T follicular helper cell (primary cell): ENCODE measurements at regions not wholly inside any gene's neighbourhood (a gene's known extent, or its start where the extent isn't known, plus 50 kb on each side); places are given as distances from the start of the nearest gene placed in this dataset.

ENCODE experiments used
- DNase-seq: peaks from one replicate; pipeline ENCODE4 v3.0.0-alpha.2; 2020; ENCODE audit warnings: low read depth

DNA sequence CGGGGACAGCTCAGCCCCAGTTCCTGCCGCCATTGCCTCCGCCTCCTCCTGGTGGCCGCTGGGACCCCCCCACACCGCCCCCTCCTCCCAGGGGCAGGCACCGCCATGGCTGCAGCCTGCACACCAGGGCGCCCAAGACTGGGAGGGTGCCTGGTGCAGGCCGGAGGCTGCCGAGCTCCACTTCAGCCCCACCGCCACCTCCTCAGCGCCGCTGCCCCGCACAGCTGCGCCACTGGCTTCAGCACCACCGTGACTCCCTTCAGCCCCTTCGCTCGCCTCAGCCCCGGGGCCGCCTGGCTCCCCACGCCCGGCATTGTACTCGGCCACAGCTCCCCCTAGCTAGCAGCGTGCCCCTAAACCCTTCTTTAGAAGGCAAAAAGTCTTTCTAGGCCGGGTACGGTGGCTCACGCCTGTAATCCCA is 131.1 kb downstream of the CRYBB2 start:
- DNase-seq = no peak

GRCh38 chr22:25351631-25352293 is 132.3 kb downstream of the CRYBB2 start:
- DNase-seq = no peak

DNA sequence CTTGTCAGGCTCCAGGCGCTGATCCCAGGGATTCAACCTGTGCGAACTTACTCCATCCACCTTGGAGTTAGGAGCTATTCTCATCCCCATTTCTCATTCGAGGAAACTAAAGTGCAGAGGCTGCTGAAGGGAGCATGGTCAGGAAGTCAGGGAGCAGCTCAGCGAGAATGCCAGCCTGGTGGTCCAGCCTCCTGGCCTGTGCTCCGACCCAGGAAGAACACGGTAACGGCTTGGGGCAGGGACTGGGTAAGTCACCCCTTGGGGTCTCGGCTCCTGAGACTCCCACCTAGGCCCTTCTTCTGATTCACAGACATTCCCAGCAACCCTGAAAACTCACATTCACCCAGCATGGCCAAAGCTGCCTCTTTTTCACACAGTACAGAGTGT is 132.8 kb downstream of the CRYBB2 start:
- no peak for DNase-seq

DNA sequence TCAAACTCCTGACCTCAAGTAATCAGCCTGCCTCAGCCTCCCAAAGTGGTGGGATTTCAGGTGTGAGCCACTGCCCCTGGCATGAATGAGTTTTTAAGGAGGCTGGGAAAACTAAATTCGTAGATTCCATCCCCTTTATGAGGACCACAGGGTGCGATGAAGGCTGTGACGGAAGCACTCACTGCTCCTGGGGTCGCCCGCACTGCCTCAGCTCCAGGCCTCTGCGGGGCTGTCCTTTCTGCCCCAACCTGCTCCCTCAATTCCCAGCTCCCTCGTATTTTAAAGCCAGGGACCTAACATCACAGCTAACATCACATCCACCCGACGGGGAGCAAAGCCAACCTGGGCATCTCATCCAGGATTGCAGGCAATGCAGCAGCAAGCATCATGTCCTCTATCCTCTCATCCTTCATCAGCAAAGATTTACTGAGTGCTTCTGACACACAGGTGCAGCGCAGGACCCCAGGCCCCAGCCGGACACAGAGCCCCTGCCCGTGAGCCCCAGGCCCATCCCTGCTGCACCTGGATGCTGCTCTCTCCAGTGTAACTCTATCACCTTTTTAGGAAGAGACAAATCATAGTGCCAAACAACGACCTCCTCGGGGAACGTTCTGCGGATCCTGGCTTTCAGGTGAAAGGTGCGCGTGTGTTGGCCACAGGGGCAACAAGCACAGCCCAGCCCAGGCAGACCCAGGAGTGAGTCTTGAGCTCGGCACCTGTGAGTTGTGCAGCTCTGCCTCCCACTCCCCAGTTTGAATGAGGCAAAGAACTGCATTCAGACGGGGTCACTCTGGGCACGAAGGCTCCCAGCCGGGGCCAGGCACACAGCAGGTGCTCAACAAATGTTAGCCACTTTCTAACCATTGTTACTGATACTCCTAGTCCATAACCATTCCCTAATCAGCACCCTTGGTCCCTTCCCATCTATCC is 134.3 kb downstream of the CRYBB2 start:
- DNase-seq = no peak

DNA sequence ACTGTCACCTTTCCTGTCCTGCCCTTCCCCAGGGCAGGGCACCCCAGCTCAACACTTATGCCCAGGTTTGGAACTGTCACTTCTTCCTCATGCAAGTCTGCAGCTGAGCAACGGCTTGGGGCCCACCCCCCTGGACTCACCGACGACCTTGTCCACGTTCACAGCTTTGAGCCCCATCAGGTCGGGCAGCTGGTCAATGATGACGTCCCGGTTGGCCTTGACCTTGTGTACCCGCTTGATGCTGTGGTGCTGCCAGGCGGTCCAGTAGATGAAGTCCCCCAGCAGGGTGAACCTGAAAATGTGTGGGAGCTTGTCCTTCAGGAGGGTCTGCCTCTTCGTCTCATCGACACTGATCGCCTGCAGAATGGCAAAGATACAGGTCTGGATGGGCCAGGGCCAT is 135.0 kb downstream of the CRYBB2 start:
- no peak for DNase-seq

GRCh38 chr22:25357132-25357455 is 137.7 kb downstream of the CRYBB2 start:
- no peak for DNase-seq

DNA sequence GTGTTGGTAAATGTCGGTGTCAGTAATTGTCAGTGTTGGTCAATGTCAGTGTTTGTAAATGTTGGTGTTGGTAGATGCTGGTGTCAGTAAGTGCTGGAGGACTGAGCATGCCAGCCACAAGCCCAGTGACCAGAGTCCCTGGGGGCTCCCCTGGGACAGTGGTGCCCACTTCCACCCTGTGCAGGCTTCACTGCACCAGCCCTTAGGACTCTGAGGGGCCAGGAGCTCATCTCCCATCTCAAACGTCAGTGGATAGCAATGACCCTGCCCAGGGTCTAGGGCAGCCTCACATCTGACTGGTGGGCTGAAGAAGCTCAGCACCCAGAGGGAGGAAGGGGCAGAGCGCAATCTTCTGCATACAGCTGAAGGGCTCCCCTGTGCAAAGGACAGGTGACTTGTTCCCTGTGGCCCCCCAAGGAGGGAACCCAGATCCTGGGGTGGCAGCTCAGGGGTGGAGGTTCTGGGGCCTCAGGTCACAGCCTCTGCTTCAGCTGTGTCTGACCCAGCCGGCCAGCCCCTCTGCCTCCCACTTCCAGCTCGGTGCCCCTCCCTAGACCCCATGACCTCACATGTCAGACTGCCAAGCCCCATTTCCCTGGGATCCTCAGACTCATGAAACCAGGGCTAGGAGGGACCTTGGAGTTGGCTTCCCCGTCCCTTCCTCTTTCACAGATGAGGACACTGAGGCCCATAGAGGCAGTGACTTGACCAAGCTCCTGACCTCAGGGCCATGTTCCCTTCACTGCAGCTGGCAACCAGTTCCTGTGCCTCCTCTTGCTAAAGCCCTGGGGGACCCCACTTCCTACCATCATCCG is 138.4 kb downstream of the CRYBB2 start:
- DNase-seq = no peak

GRCh38 chr22:25358421-25359170 is 139.2 kb downstream of the CRYBB2 start:
- no peak for DNase-seq

DNA sequence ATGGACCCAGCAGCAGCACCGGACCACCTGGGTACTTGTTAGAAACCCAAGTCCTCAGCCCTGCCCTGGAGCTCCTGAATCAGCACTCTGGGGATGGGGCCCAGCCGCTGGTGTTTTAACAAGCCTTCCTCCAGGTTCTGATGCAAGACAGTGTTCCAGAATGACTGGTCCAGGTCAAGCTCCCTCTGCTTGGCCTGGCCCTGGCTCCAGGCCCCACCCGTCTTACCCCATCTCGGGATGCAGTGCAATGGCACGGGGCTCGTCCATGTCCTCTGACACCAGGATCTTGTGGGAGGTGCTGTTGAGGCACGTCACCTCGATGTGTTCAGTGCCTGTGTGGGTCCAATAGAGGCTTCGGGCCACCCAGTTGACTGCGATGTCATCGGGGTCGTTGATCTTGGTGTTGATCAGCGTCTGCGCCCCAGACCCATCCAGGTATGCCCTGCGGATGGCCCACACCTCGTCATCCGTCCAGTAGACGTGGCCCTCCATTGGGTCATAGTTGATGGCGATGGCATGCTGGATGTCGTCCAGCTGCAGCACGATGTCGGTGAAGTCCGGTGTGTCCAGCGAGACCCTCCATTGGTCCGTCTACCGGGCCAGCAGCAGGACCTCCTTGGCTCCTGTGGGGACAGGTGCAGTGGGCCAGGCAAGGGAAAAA is 140.3 kb downstream of the CRYBB2 start:
- no peak for DNase-seq

DNA sequence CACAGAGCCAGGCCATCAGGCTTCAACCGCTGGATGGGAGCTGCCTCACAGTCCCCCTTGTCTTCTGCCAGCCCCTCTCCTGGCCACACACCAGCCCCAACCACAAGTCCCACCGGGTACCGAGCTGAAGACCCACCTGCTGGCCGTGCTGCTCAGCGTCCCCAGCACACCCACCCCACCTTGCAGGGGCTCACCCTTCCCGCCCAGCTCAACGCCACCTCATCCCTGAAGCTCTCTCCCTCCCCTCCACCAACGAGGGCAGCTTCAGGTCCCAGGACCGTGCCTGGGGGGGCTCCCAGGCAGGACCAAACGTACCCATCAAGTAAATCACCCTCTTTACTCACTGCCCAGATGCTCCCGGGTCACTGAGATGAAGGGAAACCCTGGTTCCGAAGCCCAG is 141.0 kb downstream of the CRYBB2 start:
- no peak for DNase-seq

DNA sequence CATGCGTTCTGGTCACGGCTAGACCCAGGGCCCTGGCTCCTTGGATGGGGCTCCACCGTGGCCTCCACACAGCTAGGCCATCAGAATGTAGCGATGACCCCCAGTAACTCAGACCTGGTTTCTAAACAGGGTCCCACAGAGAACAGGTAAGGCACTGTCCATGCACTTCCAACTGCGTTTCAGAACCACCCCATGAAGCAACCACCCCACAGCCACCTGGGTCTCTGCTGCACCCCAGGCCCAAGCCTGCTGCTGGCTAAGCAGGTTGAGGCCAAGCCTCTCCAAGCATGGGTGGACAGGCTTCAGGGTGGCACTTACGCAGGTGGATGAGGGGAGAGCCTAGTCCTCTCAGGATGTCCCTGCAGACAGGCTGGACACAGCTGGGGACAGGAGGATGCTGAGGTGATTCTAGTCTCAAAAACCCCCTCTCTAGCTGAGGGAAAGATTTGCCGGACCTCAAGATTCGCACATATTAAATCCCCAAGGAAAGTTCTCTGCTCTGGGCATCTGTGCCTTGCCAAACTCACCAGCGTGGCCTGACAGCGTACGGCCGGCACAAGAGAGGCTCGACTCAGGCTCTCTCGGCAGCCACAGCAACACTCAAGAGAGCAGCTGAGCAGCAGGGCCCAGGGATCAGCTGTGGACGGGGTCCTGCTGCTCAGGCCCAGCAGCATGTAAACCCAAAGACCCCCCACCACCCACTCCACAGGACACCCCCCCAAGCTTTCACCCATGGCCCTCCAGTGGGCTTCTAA is 141.6 kb downstream of the CRYBB2 start:
- no peak for DNase-seq

DNA sequence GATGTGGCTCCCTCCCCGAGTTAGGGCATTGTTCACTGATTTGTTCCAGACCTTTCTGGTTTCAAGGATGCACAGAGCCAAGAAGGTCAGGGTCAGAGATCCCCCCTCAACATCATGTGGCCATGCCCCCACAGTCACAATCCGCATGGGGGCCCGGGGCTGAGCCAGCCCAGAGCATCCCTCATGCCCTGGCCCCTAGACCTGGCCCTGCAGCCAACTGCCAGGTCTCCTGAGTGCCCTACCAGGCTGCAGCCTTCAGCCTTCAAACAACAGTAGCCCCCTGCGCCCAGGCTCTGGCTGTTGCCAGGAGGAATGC is 142.4 kb downstream of the CRYBB2 start:
- DNase-seq = no peak

DNA sequence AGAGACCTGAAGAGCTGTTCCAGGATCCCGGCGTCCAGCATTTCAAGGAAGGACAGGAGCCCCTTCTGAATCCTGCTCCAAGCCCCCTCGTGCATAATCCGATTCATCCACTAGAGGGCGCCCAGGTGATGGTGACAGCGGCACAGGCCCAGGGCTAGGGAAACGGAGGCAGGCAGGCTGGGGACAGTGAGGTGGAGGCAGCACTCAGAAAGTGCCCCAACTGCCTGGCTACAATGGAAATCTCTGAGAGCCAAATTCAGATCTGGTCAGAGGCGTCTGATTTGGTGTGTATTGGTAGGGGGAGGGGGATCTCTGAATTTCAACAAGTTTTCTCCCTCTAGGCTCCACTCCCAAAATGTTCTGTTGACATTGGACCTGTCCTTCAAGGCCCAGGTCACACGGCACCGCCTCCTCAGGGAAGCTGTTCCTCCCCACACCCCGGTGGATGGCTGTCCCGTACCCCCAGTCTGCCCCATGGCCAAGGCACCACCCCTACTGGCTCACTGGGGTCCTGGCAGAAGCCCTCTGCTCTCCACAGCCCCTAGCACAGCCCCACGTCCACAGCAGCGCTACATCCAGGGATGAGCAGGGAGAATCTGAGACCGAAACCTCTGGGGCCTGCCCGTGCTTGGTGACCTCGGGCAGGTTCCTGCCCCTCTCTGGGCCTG is 142.9 kb downstream of the CRYBB2 start:
- peak; percentile 41 for DNase-seq

- DNase-seq = no peak
These were observed 143.4 kb downstream of the CRYBB2 start for GRCh38 chr22:25362883-25363240.

GRCh38 chr22:25363474-25363873 is 144.0 kb downstream of the CRYBB2 start:
- no peak for DNase-seq

- DNase-seq = no peak
These were observed 144.8 kb downstream of the CRYBB2 start for GRCh38 chr22:25364281-25364680.

DNA sequence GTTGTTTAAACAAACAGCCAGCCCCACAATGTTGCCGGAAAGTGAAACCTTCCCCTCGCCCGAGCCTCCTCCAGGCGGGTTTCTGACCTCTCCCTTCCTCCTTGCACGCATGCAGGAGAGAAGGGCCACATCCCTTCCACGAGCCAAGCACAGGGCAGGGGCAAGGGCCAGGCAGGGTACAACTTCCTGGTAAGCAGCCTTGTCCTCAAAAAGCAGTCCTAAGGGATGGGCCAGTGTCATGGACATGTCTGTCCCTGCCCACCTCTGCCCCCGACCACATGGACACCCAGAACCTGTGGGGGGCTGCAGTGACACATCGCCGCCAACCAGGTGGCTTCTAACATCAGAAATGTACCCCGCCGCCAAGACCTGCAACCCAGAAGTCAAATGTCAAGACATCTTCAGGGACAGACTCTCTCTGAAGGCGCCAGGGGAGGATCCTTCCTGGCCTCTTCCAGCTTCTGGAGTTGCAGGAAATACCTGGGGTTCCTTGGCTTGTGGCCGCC is 145.3 kb downstream of the CRYBB2 start:
- DNase-seq = no peak

DNA sequence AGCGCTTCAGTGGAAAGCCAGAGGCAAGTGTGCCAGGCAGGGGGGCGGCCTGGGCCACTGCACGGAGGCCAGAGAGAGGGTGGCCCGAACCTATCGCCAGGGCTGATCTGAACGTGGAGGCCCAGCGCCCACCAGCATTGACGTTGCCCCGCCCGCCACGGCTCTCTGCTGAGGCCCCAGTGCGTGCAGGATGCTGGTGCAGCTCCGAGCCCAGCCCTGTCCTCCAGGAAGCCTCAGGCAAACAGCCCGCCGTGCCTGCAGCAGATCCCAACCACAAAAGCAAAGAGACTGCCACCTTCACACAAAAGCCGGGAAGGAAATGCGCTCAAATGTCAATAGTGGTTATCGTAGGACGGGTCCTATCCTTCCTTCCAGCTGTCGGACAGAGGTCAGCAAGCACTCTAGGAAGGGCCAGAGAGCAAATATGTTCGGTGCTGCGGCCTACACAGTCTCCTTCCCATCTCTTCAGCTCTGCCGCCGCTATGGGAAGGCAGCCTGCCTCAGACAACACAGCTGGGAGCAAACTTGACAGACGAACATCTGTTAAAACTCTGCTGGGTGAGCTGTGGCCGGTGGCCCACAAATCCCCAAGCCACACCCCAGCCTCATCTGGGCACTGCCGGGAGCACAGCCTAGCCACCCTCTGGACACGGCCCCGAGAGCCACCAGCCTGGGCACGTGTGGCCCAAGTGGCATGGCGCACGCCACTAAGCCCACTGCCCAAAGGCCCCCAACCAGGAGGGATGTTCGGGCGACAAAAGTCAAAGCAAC is 146.2 kb downstream of the CRYBB2 start:
- DNase-seq = no peak

DNA sequence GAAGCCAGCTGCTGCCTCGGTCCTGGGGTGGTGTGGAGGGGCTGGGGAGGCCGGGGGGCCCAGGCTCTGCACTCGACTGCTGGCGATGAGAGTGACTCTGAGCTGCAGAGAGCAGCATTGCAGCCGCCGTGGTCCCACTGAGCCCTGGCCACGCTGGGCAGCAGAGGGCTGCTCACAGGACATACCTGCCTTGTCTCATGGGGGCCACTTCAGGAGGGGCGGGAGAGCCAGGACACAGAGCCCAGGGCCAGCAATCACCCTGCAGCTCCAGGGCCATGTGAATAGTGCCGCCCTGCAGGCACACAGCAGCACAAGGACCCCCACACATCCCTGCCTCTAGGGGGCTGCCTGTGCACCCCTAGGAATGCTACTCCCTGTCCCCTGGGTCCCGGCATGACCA is 147.0 kb downstream of the CRYBB2 start:
- no peak for DNase-seq
